ENCODE measurements at regions not wholly inside any gene's neighbourhood (a gene's known extent, or its start where the extent isn't known, plus 50 kb on each side); places are given as distances from the start of the nearest gene placed in this dataset.

- no peak for TF ChIP-seq PRDM15 (CRISPR knock-in tag; IDR thresholded peaks at IDR 0.05)
- no peak for TF ChIP-seq NFE2L1 (CRISPR knock-in tag; IDR thresholded peaks at IDR 0.05)
- no peak for TF ChIP-seq USF1 (CRISPR knock-in tag; IDR thresholded peaks at IDR 0.05)
- no peak for TF ChIP-seq CTCF (IDR thresholded peaks at IDR 0.05)
Observed at GRCh38 chr17:31674717-31675349, 184.2 kb downstream of the COPRS start.

Data from WTC11 (cell line).